AG09309 (cell line): ENCODE measurements at regions not wholly inside any gene's neighbourhood (a gene's known extent, or its start where the extent isn't known, plus 50 kb on each side); places are given as distances from the start of the nearest gene placed in this dataset.

Source experiments
- DNase-seq: peaks from one replicate; pipeline ENCODE4 v3.0.0-alpha.2; 2010; ENCODE audit warnings: low read depth
- H3K4me3 ChIP-seq: 2 replicates; pipeline ENCODE4 v1.5.1; 2011; ENCODE audit warnings: mild to moderate bottlenecking, low read depth, low read length, moderate library complexity; ENCODE audit not compliant: control insufficient read depth
- CTCF ChIP-seq: IDR thresholded peaks from 2 replicates; pipeline ENCODE4 v1.5.1; 2011; ENCODE audit warnings: mild to moderate bottlenecking, low read depth, low read length, inconsistent platforms; ENCODE audit not compliant: insufficient read depth, control insufficient read depth; ENCODE audit errors: missing control alignments

GRCh38 chr10:3016016-3016415, 51.3 kb upstream of the PFKP start:
- TF ChIP-seq CTCF = no peak
- DNase-seq = no peak

GRCh38 chr10:3014968-3015367, 52.4 kb upstream of the PFKP start:
- DNase-seq = no peak
- TF ChIP-seq CTCF = no peak
- no peak overlapping the region for H3K4me3 ChIP-seq

More at GRCh38 chr10:3016016-3016415, 51.3 kb upstream of the PFKP start:
- no peak overlapping the region for H3K4me3 ChIP-seq

GRCh38 chr10:3012223-3012622, 55.1 kb upstream of the PFKP start:
- no peak overlapping the region for H3K4me3 ChIP-seq
- TF ChIP-seq CTCF = no peak
- DNase-seq = no peak

GRCh38 chr10:3010816-3011460, 56.4 kb upstream of the PFKP start:
- no peak overlapping the region for H3K4me3 ChIP-seq
- no peak for DNase-seq
- TF ChIP-seq CTCF = no peak

GRCh38 chr10:3010334-3010733, 57.0 kb upstream of the PFKP start:
- no peak for DNase-seq
- no peak overlapping the region for H3K4me3 ChIP-seq
- TF ChIP-seq CTCF = no peak

GRCh38 chr10:3009341-3009740, 58.0 kb upstream of the PFKP start:
- H3K4me3 ChIP-seq = no peak overlapping the region
- no peak for DNase-seq
- no peak for TF ChIP-seq CTCF
